ENCODE measurements at regions not wholly inside any gene's neighbourhood (a gene's known extent, or its start where the extent isn't known, plus 50 kb on each side); places are given as distances from the start of the nearest gene placed in this dataset.

- no TSS peak for BruUV-seq (replicated peaks)
- Histone ChIP-seq H4K8ac (ENCODE audit: low read depth in 2 of 2, low read length in 2 of 2) (no peak overlapping the region), H3K9ac (ENCODE audit: low read depth, low read length) (no peak overlapping the region), H3K4me2 (ENCODE audit: low read depth, low read length) (no peak overlapping the region), H3K23ac (ENCODE audit: low read depth, low read length) (no peak overlapping the region), H2AK5ac (ENCODE audit: low read depth, low read length) (no peak overlapping the region), H3K9me3 (ENCODE audit: control insufficient read depth, insufficient read depth, low read length) (peaks cover 20% of the 10 kb centered on the region), H3K27me3 (ENCODE audit: control insufficient read depth, insufficient read depth, low read length) (no peaks in the 10 kb centered on the region), H3K4me1 (ENCODE audit: control insufficient read depth, insufficient read depth, low read length) (no peaks in the 10 kb centered on the region), H3K18ac (ENCODE audit: low read depth, low read length) (no peak overlapping the region), H2BK120ac (ENCODE audit: low read depth, low read length) (no peak overlapping the region), H3K56ac (ENCODE audit: extremely low read depth, insufficient read depth, low read length) (no peak overlapping the region), H4K91ac (ENCODE audit: insufficient read depth, low read depth, low read length) (no peak overlapping the region), H3K36me3 (ENCODE audit: control insufficient read depth, insufficient read depth, low read length) (no peaks in the 10 kb centered on the region), H4K5ac (ENCODE audit: low read depth, low read length) (no peak overlapping the region), H3K4ac (ENCODE audit: low read depth, low read length) (no peak overlapping the region), H4K20me1 (ENCODE audit: insufficient read depth, low read length) (no peaks in the 10 kb centered on the region), H3K79me1 (ENCODE audit: low read depth in 1 of 2, low read length in 2 of 2) (no peaks in the 10 kb centered on the region), H3K14ac (replicated peaks; ENCODE audit: low read depth, low read length) (no peak overlapping the region), H2BK20ac (ENCODE audit: low read depth, low read length) (no peak overlapping the region), H2BK5ac (ENCODE audit: low read depth, low read length, poor library complexity, severe bottlenecking) (no peak overlapping the region), H3K9me1 (ENCODE audit: insufficient read depth, low read length) (no peaks in the 10 kb centered on the region), H2AK9ac (replicated peaks; ENCODE audit: low read depth, low read length, poor library complexity) (no peak overlapping the region), H2AFZ (replicated peaks; ENCODE audit: low read length, poor library complexity) (no peak overlapping the region), H3K27ac (ENCODE audit: insufficient read depth, low read length) (no peak overlapping the region), H3K4me3 (ENCODE audit: insufficient read depth, low read depth, low read length) (no peak overlapping the region), H2BK15ac (ENCODE audit: low read depth, low read length) (no peak overlapping the region)
- ChIA-PET CTCF (interaction anchor here (0.6 kb wide), 1 partner anchor 52 kb away, joined by 3 read pairs; no protein-coding TSS in a partner anchor), POLR2A (ENCODE audit: unreplicated experiment) (no interaction called here)
- intact Hi-C loops (cut with micrococcal nuclease) (no loop called here), dilution Hi-C loops (cut with HindIII; ENCODE audit: low sequenced_read_pairs, unreplicated experiment) (no loop called here), in situ Hi-C loops (cut with MboI; ENCODE audit: low sequenced_read_pairs) (no loop called here)
- ATAC-seq (ENCODE audit: low read depth) (no peak), DNase-seq (no peak)
- 57% methylated on average over 1 of the region's 1 CpG; no CpG with 5 or more reads in 1 of the 2 experiments for WGBS, 2 experiments (ENCODE audit: extremely low coverage in 2 of 2, insufficient read length in 1 of 2)
- TF ChIP-seq MAZ (IDR thresholded peaks at IDR 0.05; ENCODE audit: borderline replicate concordance, low read depth, low read length) (no peak), BHLHE40 (IDR thresholded peaks at IDR 0.05; ENCODE audit: low read depth, low read length) (no peak), SMC3 (IDR thresholded peaks at IDR 0.05; ENCODE audit: low read depth, low read length) (no peak)
Measured at GRCh38 chr6:164817662-164818061, 491.7 kb downstream of the C6orf118 start.

Data from IMR-90 (cell line).